Activated CD4-positive, alpha-beta T cell treated with anti-CD3 and anti-CD28 coated beads for 48 hours (primary cell): ENCODE measurements at regions not wholly inside any gene's neighbourhood (a gene's known extent, or its start where the extent isn't known, plus 50 kb on each side); places are given as distances from the start of the nearest gene placed in this dataset.

ENCODE experiments used
- DNase-seq: peaks from one replicate; pipeline ENCODE4 v3.0.0-alpha.2; 2020

DNA sequence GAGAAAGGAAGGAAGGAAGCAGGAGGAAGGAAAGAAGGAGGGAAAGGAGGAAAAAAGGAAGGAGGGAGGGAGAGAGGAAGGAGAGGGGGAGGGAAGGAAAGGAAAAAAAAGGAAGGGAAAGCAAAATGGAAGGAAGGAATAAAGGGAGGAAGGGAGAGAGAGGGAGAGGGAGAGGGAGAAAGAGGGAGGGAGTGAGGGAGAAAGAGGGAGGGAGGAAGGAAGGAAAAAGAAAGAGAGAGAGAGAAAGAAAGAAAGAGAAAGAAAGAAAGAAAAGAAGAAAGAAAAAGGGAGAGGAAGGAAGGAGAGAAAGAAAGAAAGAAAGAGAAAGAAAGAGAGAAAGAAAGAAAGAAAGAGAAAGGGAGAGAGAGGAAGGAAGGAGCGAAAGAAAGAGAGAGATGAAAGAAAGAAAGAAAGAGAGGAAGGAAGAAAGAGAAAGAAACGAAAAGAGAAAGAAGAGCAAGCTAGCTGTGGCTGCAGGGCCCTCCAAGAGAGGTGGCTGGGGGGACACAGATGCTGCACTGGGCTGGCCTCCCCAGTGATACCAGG, 472.4 kb upstream of the MGMT start:
- DNase-seq = no peak

DNA sequence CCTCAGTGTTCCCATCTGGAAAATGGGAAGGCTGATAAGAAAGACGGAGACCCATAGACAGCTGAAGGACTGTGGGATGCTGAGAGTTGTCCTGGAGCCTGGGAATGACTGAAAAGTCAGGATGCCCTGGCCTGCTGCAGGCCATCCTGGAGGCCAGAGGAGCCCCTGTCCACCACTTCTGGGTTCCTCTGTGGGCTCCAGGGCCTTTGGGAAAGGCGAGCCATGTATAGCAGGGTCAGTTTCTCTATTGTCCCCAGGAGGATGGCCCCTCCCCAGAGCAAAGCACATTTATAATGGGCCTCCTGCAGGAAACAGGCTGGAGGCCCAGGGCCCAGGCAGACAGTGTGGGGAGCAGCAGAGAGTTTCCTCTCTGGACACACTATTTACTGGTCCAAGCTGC, 471.4 kb upstream of the MGMT start:
- no peak for DNase-seq

DNA sequence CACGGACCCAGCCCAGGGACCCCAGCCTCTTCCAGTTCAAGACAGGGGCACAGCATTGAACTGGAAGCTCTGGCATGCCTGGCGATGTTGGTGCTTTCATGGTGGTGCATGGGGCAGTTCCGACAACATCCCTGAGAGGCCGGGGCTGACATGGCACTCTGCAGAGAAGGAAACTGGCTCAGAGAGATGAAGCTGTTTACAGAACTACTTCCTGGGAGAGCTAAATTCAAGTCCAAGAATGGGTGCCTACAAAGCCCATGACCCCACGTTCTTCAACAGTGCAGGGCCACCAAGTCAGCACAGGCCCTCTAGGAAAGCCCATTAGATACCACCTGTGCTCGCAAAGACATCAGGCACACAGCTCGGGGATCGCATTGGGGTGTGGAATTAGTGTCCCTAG, 470.9 kb upstream of the MGMT start:
- DNase-seq = no peak

DNA sequence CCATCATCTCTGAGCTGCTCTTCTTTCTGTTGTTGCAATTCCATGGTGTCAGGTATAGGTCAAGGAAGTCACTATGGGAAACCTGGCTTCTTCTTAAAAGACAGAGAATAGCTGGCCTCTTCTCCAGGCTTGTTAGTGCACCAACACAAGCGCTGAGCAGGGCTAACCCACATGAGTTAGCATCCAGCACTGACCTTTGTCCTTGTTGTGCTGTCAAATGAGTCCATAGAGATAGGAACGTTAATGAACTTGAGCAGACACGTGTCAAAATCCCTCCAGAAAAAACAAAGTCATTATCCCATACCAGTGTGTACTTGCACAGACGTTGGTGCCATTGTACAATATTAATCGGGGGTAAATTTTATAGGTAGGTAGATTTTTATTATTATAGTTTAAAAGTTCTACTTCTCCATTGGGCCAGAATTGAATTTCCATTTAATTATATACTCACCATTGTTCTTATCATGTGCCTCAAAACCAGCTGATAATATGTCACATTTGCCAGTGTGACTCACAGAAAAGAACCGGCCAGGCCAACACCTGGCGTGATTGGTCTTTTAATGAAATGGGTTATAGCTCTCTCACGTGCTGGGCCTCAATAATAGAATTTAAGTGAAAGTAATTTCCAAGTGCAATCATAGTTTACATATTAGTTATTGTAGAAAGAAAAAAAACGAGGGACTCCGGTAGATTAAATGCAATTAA, 468.8 kb upstream of the MGMT start:
- DNase-seq = no peak

DNA sequence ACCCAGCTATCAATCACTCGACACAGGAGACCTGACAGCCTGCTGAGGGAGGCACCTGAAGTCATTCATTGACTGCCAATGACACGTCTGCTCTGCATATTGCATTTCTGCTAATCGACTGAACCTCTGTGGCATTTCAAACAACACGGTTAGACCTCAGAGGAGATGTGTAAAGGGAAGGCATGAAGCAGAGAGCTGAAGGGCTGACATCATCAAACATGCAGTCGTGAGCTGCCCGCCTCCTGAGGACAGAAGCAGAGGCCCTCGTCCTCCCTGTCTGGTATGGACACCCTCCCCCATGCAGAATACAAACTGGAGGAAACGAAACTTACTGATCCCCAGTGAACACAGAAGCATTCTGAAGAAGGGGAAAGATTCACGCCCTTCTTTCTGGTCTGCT, 462.6 kb upstream of the MGMT start:
- no peak for DNase-seq

DNA sequence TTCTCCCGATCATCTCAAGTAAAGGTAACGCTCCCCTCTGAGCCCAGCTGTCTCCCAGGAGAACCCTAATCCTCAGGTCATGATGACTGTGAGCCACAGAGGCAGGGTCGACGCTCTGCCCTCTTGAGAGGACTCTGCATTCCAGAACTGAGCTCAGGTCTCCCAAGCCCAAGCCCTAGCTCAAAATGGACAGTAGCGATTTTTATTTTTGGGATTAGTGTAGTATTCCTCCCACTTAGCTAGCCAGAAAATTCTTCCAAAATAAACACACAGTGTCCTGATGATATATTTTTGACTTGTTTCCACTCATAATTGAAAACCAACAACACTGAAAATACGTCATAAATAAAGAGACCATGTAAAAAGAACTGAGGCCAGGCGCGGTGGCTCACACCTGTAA, 462.0 kb upstream of the MGMT start:
- DNase-seq = no peak

DNA sequence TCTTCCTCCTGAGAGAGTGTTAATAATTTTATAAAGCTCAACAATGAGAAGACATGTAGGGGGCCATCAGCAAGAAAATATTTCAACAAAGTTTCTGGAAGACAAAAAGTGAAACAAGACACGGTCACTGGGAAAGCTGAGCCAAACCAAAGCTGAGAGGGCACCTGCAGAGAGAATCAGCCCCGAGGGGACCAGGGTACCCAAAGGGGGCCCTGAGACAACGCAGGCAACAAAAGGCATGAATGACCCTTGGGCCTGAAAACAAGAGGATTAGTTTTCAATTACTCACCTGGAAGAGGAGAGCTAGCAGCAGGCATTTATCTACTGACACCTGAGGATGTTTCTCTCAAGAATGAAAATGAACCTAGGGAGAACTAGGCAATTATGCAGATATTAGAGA, 461.2 kb upstream of the MGMT start:
- no peak for DNase-seq

DNA sequence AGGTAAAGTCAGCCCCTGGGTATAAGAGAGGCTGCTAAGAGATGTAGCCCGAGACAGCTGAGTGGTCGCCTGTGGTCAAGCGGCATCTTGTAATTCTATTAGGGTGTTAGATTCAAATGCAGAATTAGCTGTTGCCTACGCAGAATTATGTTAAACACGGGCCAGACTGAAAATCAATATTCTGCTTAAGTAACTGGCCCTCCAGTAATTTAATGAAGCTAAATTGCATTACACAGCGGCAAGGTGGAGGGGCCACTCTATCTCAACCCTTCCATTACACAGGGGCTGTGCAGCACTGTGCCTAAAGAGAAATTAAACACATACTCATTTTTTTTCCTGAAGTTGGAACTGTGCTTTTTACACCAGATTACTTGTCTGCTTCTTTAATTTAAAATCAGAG, 448.5 kb upstream of the MGMT start:
- no peak for DNase-seq

DNA sequence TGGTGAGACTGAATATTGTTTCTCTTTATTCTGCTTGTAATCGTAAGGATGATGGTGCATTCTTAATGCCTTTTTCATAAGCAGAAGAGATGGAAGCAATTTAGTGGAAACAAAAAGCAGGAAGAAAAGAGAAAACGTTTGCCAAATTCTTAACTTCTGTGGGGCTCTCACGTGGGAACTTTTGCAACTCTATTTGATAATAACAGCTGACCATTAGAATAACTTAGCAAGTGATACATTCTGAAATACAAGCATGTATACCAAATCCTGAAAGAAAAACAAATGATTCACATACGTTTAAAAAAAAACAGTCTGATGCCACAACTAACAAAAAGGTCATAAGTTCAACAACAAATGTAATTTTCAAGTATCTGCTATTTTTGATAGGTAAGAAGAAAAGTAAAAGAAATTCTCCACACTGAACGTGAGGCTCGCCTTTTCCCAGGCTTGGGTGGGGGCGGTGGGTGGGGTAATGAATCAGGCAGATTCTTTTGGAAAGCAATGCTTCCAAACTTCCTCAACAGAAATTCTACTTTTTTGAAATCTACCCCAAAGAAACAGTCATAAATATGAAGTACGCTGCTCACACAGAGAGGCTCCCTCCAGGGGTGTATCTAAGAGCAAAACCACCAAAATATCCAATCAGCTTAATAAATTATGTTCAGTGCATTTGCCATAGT, 446.2 kb upstream of the MGMT start:
- no peak for DNase-seq

DNA sequence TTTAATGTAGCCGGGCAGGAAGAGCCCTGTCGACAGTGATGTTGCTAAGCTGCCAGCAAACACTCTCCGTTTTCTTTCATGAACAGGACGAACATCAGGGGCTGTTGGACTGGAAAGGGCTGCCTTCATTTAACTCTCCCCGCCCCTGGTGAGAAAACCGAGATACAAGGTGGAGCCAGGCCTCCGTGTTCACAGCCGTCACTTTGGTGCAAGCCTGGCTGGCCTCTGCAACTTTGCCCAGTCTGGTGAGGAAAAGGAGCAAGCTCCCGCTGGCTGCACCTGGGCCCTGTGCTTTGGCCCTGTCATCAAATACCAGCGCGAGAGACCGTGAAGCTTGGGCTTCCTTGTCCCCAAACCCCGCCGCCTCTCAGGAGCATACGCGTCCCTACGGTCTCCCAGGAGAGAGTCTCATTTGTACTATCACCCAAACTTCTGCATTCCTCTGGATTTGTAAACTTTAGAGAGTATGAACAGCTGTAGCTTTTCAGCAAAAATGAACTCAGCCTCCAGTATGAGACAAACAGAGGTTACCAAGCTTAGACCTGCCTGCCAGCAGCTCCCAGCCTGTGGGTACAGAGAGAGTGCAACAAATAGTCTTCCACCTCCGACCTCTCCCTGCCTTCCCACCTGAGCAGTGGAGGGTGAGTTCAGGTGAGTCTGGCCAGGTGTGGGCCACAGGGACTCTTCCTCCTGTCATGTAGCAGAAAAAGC, 445.3 kb upstream of the MGMT start:
- DNase-seq = no peak

DNA sequence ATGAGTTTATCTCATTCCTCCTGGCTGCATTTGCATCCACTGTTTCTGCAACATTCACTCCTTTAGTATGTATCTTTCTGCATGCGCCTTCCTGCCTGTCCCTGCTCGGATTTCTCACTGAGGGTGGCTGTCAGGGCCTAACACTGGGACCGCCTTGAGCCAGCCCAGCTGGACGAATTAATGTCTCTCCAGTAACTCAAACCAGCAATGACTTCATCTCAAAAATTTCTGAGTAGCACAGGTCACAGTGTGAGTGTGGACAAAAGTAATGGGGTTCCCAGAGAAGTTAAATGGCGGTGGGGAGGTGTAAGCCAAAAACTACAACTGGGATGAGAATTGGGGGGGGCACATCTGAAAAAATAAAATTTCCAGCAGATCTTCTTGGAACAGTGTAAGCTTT, 444.0 kb upstream of the MGMT start:
- DNase-seq = no peak

DNA sequence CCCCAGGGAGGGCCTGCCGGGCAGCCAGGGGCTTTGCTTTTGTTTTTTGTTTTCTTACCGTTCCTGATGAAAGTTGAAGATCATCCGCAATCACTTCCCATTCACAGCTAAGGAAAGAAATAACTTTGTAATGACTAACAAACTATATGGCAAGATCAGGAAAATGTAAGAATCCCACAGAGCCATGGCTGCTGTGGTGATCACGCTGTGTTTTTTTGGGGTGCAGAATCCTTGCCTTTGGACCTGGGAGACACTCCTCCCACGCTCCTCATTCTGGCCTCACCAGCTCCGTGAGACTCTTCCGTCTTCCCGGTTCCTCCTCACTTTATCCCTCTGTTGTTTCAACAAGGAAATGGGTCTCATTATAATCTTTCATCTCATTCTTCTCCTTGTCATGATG, 443.0 kb upstream of the MGMT start:
- no peak for DNase-seq

DNA sequence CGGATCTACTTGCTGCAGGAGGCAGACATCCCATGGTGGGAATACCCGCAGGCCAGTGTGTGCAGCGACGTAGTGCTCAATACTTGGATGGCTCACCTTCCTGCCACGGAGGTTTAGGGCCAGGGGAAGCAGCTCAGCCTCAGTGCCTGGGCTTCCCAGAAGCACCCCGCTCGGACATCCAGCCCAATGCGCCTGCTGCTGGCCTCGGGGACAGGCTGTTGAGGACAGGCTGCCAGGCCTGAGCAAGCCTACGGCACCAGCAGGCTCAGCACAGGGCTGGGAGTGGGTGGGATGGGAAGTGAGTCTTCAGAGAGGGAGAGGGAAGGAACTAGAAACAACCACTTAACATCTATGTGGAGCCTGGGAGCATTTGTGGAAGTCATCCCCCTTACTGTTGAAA, 441.3 kb upstream of the MGMT start:
- DNase-seq = no peak

DNA sequence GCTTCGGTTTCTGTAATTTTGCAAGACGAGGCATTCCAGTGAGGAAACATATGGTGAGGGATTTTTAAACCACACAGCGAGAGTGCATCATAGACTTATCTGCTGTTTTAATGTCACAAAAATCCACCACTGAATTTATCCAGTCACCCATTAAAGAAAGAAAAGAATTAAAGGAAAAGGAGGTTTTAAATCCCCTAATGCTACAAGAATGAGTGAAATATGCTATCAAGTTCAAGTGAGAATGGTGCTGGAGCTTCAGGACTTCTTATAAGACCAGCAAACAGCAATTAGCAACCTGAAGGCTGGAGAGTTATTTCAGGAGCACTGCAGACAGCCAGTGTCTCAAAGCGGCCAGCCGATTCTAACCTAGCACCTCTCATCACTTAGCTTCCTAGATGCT, 439.1 kb upstream of the MGMT start:
- DNase-seq = no peak

DNA sequence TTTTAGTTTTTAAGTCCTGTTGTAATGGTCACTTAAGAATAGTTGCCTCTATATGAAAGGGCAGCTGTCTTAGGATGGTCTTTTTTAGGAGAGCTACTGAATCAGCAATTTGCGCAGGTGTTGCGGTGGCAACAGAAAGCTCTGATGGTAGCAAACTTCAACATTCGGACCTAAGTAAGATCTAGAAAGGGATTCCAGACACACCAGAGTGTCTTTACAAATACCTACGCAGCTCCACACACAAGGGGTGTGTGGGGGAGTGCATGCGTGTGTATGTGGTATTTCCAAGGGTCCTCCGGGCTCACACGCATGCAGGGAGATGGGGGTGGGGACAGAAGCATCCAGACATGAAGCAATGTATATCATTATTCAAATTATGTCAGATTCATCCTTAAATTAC, 438.6 kb upstream of the MGMT start:
- DNase-seq = no peak

DNA sequence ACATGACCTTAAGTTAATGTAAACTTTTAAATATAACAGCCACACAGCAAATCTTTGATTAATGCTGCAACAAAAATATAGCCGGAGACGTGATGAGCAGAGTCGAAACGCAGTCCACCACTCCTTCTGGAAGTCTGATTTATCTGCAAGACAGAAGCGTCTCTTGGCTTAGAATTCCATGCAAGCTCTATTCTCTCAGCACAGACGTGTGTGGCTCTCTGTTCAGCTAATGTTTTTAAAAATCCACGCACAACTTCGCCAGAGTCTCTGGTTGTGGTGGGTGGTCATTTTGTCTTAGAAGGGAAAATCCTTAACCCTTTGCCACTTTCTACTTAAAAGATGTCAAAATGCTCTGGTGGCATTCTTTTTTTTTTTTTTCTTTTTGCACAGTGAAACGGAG, 438.0 kb upstream of the MGMT start:
- no peak for DNase-seq

DNA sequence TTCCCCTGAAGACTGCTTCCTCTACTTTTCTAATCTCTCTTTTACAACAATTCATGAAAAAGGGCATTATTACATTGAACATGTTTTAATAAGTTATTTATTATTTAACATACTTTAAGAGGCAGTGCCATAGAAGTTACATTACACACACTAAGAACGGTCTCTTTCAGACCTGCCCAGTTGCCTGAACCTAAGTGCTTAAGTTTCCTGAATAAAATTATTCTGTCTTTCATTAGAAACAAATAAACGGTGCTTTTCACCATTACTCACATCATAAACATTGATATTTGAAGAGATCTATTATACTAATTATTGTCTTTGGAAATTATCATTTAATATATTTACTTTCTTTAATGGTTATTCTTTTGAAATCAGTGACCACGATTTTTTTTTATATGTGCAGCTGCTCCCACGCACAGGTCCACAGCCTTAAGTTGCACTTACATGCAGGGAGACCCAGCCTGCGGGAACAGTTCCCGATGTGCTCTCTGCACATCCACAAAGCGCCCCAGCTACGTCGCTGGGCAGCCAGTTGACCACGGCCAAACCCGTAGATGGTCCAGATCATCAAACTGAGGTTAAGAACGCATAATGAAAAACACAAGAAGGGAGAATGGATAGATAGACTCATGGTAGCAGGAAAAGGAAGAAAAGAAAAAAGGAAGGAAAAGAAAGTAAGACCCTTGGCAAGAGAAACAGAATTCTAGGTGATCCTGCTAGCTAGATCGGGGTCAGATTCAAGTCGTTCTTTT, 437.0 kb upstream of the MGMT start:
- DNase-seq = no peak

DNA sequence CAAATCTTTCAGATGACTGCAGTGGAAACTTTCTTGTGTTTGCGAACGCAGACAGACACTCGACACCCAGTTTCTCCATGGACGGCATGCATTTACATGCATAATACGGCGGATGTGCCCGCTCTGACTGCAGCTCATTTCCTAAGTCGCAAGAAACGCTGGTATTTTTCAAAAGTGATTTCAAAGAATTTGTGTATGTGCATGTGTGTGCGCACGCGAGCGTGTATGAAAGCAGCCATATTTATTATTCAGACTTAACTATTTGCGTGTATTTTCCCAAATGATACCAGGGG, 436.5 kb upstream of the MGMT start:
- DNase-seq = no peak

DNA sequence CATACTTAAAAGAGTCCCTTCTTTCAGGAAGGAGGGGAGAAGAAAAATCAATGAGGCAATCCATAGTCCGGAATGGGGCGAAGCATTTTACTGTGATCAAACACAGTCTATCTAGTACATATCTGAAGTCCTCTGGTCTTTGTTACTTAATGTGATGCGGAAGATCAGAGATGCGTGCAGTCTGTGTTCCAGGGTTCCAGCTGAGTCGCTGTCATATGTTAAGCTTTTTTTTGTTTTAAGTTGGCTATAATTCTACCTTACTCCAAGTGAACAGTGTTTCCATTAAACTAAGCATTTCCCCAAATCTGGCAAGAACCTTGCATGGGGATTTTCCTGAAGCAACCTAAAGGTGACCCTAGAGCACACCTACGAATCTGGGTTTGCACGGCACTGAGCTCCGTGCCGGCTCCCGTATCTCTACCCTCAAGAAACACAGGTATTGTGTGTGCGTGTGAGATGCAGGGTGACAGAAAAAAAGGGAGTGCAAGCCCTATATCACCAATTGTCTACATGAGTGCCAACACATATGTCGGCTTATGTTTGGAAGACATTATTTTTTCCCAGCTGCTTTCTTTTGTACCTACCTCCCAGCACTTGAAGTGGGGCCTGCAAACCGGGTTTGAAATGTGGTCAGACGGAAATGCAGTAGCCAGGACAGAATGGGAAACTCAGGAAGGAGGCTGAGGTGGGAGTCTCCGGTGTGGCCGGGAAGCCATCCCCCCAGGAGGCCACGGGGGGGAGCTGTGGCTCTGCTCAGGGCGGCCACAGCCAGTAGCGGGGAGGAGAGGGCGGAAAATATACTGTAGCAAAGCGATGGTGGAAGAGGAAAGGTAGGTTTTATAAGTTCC, 435.8 kb upstream of the MGMT start:
- peak; percentile 64 for DNase-seq

DNA sequence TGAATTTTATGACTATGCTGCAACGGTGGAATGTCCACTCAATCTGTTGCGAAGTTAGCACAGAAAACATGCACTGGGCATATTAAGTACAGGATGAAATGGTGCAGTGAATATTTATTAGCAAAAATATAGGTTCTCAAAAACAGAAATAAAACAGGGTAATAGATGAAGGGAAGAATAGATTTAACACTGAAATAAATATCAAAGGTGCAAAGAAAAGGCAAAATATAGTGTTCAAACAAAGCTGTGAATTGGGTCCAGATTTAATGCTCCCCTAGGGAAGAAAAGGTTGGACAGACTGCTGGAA, 435.2 kb upstream of the MGMT start:
- no peak for DNase-seq

DNA sequence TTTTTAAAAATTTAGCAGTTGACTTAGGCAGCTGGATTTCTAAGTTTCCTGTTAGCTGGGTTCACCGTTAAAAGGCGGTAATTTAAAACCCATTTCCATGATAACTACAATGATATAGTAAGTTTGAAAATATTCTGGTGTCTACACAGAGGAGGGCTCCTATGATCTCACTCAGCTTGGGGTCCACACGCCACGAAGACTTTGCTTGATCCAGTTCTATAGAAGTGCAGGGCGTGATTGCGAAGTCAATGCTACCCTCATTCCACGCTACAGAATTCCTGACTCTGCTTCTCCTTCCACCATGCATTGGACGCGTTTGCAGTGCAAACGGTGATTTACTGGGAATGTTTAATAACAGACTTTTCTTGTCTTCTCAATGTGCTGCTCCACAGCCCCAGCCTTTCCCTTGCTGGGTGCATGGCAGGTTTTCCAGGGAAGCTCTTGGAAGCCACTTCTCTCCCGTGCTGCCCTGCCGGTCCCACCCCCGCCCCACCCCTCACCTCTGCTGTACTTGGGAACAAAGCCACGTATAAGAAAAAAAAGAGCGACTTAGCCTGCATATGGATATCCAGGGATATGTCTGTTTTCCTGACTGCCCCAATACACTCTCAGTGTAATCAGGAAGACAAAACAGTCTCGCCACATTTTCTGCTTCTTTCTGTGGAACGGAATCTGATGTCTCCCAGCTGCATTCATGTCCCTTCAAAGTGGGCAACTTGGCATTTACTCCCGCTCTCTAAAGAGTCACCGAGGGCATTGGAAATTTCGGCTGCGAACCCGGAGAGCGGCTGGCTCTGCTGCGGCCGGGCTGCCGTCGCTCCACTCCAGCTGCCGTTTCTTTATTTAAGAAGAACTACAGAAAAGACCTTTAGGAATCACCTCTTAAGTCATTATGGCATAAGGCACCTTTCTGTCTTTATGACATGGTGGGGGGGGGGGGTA, 434.4 kb upstream of the MGMT start:
- no peak for DNase-seq

DNA sequence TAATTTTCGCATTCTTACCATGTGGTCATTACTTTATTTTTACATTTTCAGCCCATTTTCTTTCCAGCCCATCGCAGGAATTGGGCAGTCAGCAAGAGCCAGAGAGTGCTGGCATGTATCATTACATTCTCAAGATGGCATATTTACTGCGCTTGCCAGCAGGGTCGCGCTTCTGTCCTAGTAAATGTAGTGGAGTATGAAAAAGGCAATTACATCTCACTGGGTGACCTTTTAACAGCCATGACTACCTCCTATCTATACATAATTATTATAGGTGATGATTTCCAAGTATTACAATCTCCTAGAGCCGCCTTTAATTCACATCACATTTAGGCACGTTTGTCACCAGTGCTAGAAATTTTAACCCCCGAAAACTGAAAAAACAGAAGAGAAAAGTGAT, 433.7 kb upstream of the MGMT start:
- no peak for DNase-seq
